IMR-90 (cell line): ENCODE measurements at regions not wholly inside any gene's neighbourhood (a gene's known extent, or its start where the extent isn't known, plus 50 kb on each side); places are given as distances from the start of the nearest gene placed in this dataset.

ENCODE experiments used
- ATAC-seq: fragments of 200-7000 bp; cut with Tn5 transposase; 2 replicates; pipeline ENCODE4 v1.9.1; 2020; ENCODE audit warnings: low read depth, mild to moderate bottlenecking, moderate library complexity
- BruUV-seq: library from RNA; stranded (reverse); fragments of 400-500 nt; replicated peaks from 2 replicates; lab custom pipeline; 2021; lab: Mats Ljungman, UMichigan
- CTCF ChIA-PET: fragments of 300-600 bp; formaldehyde crosslinking; extraction: SDS; loops from one replicate; lab custom pipeline; 2021; ENCODE audit warnings: antibody characterized with exemption; lab: Yijun Ruan, JAX
- POLR2A ChIA-PET: fragments of 300-600 bp; sonication (Branson Sonifier 250); formaldehyde crosslinking; loops from one replicate; lab custom pipeline; 2022; ENCODE audit warnings: antibody characterized with exemption; ENCODE audit not compliant: unreplicated experiment; lab: Charles Lee
- DNase-seq: peaks from one replicate; pipeline ENCODE4 v3.0.0; 2013
- H2AFZ ChIP-seq: replicated peaks from 2 replicates; pipeline ENCODE3; 2013; ENCODE audit warnings: low read length, mild to moderate bottlenecking; ENCODE audit not compliant: poor library complexity
- H2AK5ac ChIP-seq: 2 replicates; pipeline ENCODE4 v1.6.1; 2013; ENCODE audit warnings: low read depth, low read length, inconsistent platforms
- H2AK9ac ChIP-seq: replicated peaks from 2 replicates; pipeline ENCODE3; 2013; ENCODE audit warnings: mild to moderate bottlenecking, low read depth, low read length, moderate library complexity; ENCODE audit not compliant: poor library complexity
- H2BK120ac ChIP-seq: 2 replicates; pipeline ENCODE4 v1.6.1; 2013; ENCODE audit warnings: low read depth, low read length, inconsistent platforms
- H2BK15ac ChIP-seq: 3 replicates; pipeline ENCODE4 v1.6.1; 2013; ENCODE audit warnings: low read depth, low read length, inconsistent platforms
- H2BK20ac ChIP-seq: 2 replicates; pipeline ENCODE4 v1.6.1; 2013; ENCODE audit warnings: low read depth, mild to moderate bottlenecking, inconsistent platforms, low read length, moderate library complexity
- H2BK5ac ChIP-seq: 2 replicates; pipeline ENCODE4 v1.6.1; 2013; ENCODE audit warnings: mild to moderate bottlenecking, low read depth, low read length, inconsistent platforms; ENCODE audit not compliant: poor library complexity, severe bottlenecking
- H3K14ac ChIP-seq: replicated peaks from 2 replicates; pipeline ENCODE4 v1.6.1; 2013; ENCODE audit warnings: low read depth, low read length, inconsistent platforms
- H3K18ac ChIP-seq: 2 replicates; pipeline ENCODE4 v1.6.1; 2013; ENCODE audit warnings: low read depth, low read length, control low read depth
- H3K23ac ChIP-seq: 2 replicates; pipeline ENCODE4 v1.6.1; 2013; ENCODE audit warnings: low read depth, low read length, inconsistent platforms
- H3K27ac ChIP-seq: 2 replicates; pipeline ENCODE4 v1.5.1; 2013; ENCODE audit warnings: mild to moderate bottlenecking, control low read depth, low read length; ENCODE audit not compliant: insufficient read depth
- H3K27me3 ChIP-seq: 2 replicates; pipeline ENCODE4 v1.6.1; 2013; ENCODE audit warnings: low read length; ENCODE audit not compliant: control insufficient read depth, insufficient read depth
- H3K36me3 ChIP-seq: 2 replicates; pipeline ENCODE4 v1.6.1; 2013; ENCODE audit warnings: low read length, mixed read lengths; ENCODE audit not compliant: control insufficient read depth, insufficient read depth
- H3K4ac ChIP-seq: 2 replicates; pipeline ENCODE4 v1.6.1; 2013; ENCODE audit warnings: low read depth, low read length, inconsistent platforms
- H3K4me1 ChIP-seq: 2 replicates; pipeline ENCODE4 v1.6.1; 2013; ENCODE audit warnings: low read length, mixed read lengths; ENCODE audit not compliant: control insufficient read depth, insufficient read depth
- H3K4me2 ChIP-seq: 2 replicates; pipeline ENCODE4 v1.6.1; 2013; ENCODE audit warnings: low read depth, mild to moderate bottlenecking, control low read depth, low read length, moderate library complexity
- H3K4me3 ChIP-seq: 2 replicates; pipeline ENCODE4 v1.5.1; 2013; ENCODE audit warnings: low read depth, mild to moderate bottlenecking, control low read depth, low read length, moderate library complexity; ENCODE audit not compliant: insufficient read depth
- H3K56ac ChIP-seq: 2 replicates; pipeline ENCODE4 v1.6.1; 2013; ENCODE audit warnings: low read length, inconsistent platforms; ENCODE audit not compliant: insufficient read depth; ENCODE audit errors: extremely low read depth
- H3K79me1 ChIP-seq, 2 experiments: 2 replicates each; pipeline ENCODE4 v1.6.1; 2013; ENCODE audit warnings: low read length in 2 of 2, inconsistent platforms in 1 of 2, low read depth in 1 of 2
- H3K9ac ChIP-seq: 2 replicates; pipeline ENCODE4 v1.6.1; 2013; ENCODE audit warnings: low read depth, low read length, control low read depth
- H3K9me1 ChIP-seq: 2 replicates; pipeline ENCODE4 v1.6.1; 2013; ENCODE audit warnings: low read length, inconsistent platforms; ENCODE audit not compliant: insufficient read depth
- H3K9me3 ChIP-seq: 2 replicates; pipeline ENCODE4 v1.6.1; 2013; ENCODE audit warnings: low read length; ENCODE audit not compliant: control insufficient read depth, insufficient read depth
- H4K20me1 ChIP-seq: 2 replicates; pipeline ENCODE4 v1.6.1; 2013; ENCODE audit warnings: low read length, inconsistent platforms; ENCODE audit not compliant: insufficient read depth
- H4K5ac ChIP-seq: 2 replicates; pipeline ENCODE4 v1.6.1; 2013; ENCODE audit warnings: mild to moderate bottlenecking, low read depth, low read length, control low read depth
- H4K8ac ChIP-seq, 2 experiments: 2 replicates each; pipeline ENCODE4 v1.6.1; 2013; ENCODE audit warnings: low read depth in 2 of 2, low read length in 2 of 2, control low read depth in 1 of 2, inconsistent platforms in 1 of 2
- H4K91ac ChIP-seq: 2 replicates; pipeline ENCODE4 v1.6.1; 2013; ENCODE audit warnings: low read depth, low read length, inconsistent platforms; ENCODE audit not compliant: insufficient read depth
- MAZ ChIP-seq: IDR thresholded peaks from 2 replicates; pipeline ENCODE4 v1.6.1; 2012; ENCODE audit warnings: low read depth, mild to moderate bottlenecking, low read length, improper control_type of control experiment, moderate library complexity, borderline replicate concordance
- POLR2A ChIP-seq: IDR thresholded peaks from 2 replicates; pipeline ENCODE4 v1.6.1; 2012; ENCODE audit warnings: mild to moderate bottlenecking, low read depth, low read length
- SMC3 ChIP-seq: fragments of 150-350 bp; IDR thresholded peaks from 2 replicates; pipeline ENCODE4 v1.6.1; 2016; ENCODE audit warnings: low read depth, mild to moderate bottlenecking, antibody characterized with exemption, low read length, moderate library complexity
- WGBS, 2 experiments: methylation state at CpG; one replicate each; pipeline versions ENCODE4 v1.1.5 to v1.1.7; 2013; ENCODE audit warnings: missing lambda C conversion rate in 2 of 2; ENCODE audit not compliant: insufficient read length in 1 of 2; ENCODE audit errors: extremely low coverage in 2 of 2; 5-methylcytosine and 5-hydroxymethylcytosine counted together
- dilution Hi-C: fragments of 300-500 bp; cut with HindIII; formaldehyde crosslinking; loops from one replicate; pipeline ENCODE4 v1.14.3; 2018; ENCODE audit warnings: low sequenced_read_pairs; ENCODE audit not compliant: unreplicated experiment
- in situ Hi-C: fragments of 300-500 bp; cut with MboI; formaldehyde crosslinking; loops from 3 replicates; pipeline ENCODE4 v1.14.3; 2019; ENCODE audit warnings: low sequenced_read_pairs, inconsistent platforms, mixed read lengths
- intact Hi-C: fragments of 100-400 bp; cut with micrococcal nuclease; formaldehyde crosslinking; loops from 2 replicates; pipeline ENCODE4 v1.10.0; 2022
- TF ChIP-seq, protein P1 (sequence below): fragments of 150-350 bp; IDR thresholded peaks from 2 replicates; pipeline ENCODE4 v1.6.1; 2017; ENCODE audit warnings: mild to moderate bottlenecking, antibody characterized with exemption, low read length, low read depth

DNA sequence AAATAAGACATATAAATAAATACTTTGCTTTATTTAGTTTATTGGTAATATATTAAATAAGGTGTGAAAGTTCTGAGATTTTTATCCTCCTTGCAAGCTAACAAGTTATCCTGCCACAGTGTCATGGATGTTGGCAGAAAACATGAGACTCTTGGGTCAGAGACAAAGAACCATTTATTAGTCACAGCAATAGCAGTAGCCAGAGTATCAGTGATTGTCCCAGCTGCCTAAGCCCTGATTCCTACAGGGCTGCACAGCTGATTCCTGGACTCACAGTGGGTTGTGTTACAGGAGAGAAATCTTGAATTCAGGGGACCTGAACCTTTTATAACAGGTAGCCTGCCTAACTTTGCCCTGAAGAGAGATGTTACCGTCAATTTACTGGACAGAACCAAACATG is 304.5 kb upstream of the ZNF608 start:
- no TSS peak for BruUV-seq
- H2AK9ac ChIP-seq, result no peak overlapping the region
- dilution Hi-C loops (no loop called here), intact Hi-C loops (no loop called here), in situ Hi-C loops (no loop called here)
- no peaks in the 10 kb centered on the region for H3K79me1 ChIP-seq
- no peak overlapping the region for H2BK120ac ChIP-seq
- H3K4me2 ChIP-seq, result no peak overlapping the region
- H3K36me3 ChIP-seq, result no peaks in the 10 kb centered on the region
- TF ChIP-seq MAZ, result no peak
- TF ChIP-seq SMC3, result no peak
- TF ChIP-seq, protein P1, sequence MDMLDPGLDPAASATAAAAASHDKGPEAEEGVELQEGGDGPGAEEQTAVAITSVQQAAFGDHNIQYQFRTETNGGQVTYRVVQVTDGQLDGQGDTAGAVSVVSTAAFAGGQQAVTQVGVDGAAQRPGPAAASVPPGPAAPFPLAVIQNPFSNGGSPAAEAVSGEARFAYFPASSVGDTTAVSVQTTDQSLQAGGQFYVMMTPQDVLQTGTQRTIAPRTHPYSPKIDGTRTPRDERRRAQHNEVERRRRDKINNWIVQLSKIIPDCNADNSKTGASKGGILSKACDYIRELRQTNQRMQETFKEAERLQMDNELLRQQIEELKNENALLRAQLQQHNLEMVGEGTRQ, result no peak
- no peak for TF ChIP-seq POLR2A
- H2BK15ac ChIP-seq, result no peak overlapping the region
- H3K4me3 ChIP-seq, result no peak overlapping the region
- CTCF ChIA-PET, result no interaction called here
- H3K9me3 ChIP-seq, result no peaks in the 10 kb centered on the region
- H3K9ac ChIP-seq, result no peak overlapping the region
- H4K20me1 ChIP-seq, result no peaks in the 10 kb centered on the region
- H2BK20ac ChIP-seq, result no peak overlapping the region
- H2AK5ac ChIP-seq, result no peak overlapping the region
- ATAC-seq (no peak), DNase-seq (no peak)
- H2AFZ ChIP-seq, result no peak overlapping the region
- no peaks in the 10 kb centered on the region; the same call in 1 of the 2 replicates for H3K4me1 ChIP-seq
- no peak overlapping the region for H4K91ac ChIP-seq
- no peak overlapping the region for H2BK5ac ChIP-seq
- H3K4ac ChIP-seq, result no peak overlapping the region
- POLR2A ChIA-PET, result no interaction called here
- H3K27ac ChIP-seq, result no peak overlapping the region
- no peak overlapping the region for H3K14ac ChIP-seq
- H4K5ac ChIP-seq, result no peak overlapping the region
- no peaks in the 10 kb centered on the region for H3K27me3 ChIP-seq
- no peak overlapping the region for H3K18ac ChIP-seq
- no peak overlapping the region for H3K23ac ChIP-seq
- H4K8ac ChIP-seq, result no peak overlapping the region
- no peaks in the 10 kb centered on the region for H3K9me1 ChIP-seq
- H3K56ac ChIP-seq, result no peak overlapping the region
- no CpG with 5 or more reads among the region's 1 CpG for WGBS, 2 experiments
